ENCODE measurements at regions not wholly inside any gene's neighbourhood (a gene's known extent, or its start where the extent isn't known, plus 50 kb on each side); places are given as distances from the start of the nearest gene placed in this dataset.
"Not testable (repeated sequence)": the region's sequence is repeated elsewhere in the genome, so short reads cannot be mapped to it uniquely, and the experiment has no call there.

- H3K9me3 Mint-ChIP-seq, result peaks cover 53% of the 10 kb centered on the region
- no peak for DNase-seq
- no peak overlapping the region for H3K27ac Mint-ChIP-seq
- no peak overlapping the region for H3K4me3 Mint-ChIP-seq
- no peaks in the 10 kb centered on the region for H3K27me3 Mint-ChIP-seq
- peaks cover 4% of the 10 kb centered on the region for H3K36me3 Mint-ChIP-seq
- H3K4me1 Mint-ChIP-seq, result no peaks in the 10 kb centered on the region
Observed at GRCh38 chr22:11616811-11617210, 3911.2 kb upstream of the OR11H1 start.

- H3K4me3 Mint-ChIP-seq, H3K27ac Mint-ChIP-seq, H3K36me3 Mint-ChIP-seq, H3K27me3 Mint-ChIP-seq, DNase-seq, H3K4me1 Mint-ChIP-seq: not testable (repeated sequence)
- peaks cover 43% of the 10 kb centered on the region for H3K9me3 Mint-ChIP-seq
Observed at GRCh38 chr22:11618322-11618662, 3909.7 kb upstream of the OR11H1 start.

- not testable (repeated sequence) for H3K4me1 Mint-ChIP-seq, DNase-seq, H3K36me3 Mint-ChIP-seq, H3K27me3 Mint-ChIP-seq, H3K4me3 Mint-ChIP-seq, H3K27ac Mint-ChIP-seq
- peaks cover 43% of the 10 kb centered on the region for H3K9me3 Mint-ChIP-seq
Observed at GRCh38 chr22:11618688-11619087, 3909.3 kb upstream of the OR11H1 start.

GRCh38 chr22:11620921-11621762, 3906.8 kb upstream of the OR11H1 start:
- H3K36me3 Mint-ChIP-seq, result not testable (repeated sequence)
- H3K9me3 Mint-ChIP-seq, result peaks cover 39% of the 10 kb centered on the region

GRCh38 chr22:11622774-11623173, 3905.2 kb upstream of the OR11H1 start:
- DNase-seq, H3K27ac Mint-ChIP-seq, H3K27me3 Mint-ChIP-seq, H3K4me1 Mint-ChIP-seq, H3K36me3 Mint-ChIP-seq, H3K4me3 Mint-ChIP-seq: not testable (repeated sequence)
- H3K9me3 Mint-ChIP-seq, result peaks cover 33% of the 10 kb centered on the region

More at GRCh38 chr22:11620921-11621762, 3906.8 kb upstream of the OR11H1 start:
- not testable (repeated sequence) for H3K27ac Mint-ChIP-seq, H3K4me3 Mint-ChIP-seq, H3K27me3 Mint-ChIP-seq, H3K4me1 Mint-ChIP-seq, DNase-seq

- H3K9me3 Mint-ChIP-seq, result peaks cover 23% of the 10 kb centered on the region
- H3K4me1 Mint-ChIP-seq, result not testable (repeated sequence)
Observed at GRCh38 chr22:11625711-11626421, 3902.1 kb upstream of the OR11H1 start.

GRCh38 chr22:11626422-11626773, 3901.6 kb upstream of the OR11H1 start:
- Mint-ChIP-seq H3K27me3 (no peaks in the 10 kb centered on the region), H3K9me3 (peaks cover 24% of the 10 kb centered on the region), H3K4me1 (no peaks in the 10 kb centered on the region), H3K36me3 (peaks cover 6% of the 10 kb centered on the region), H3K27ac (no peak overlapping the region), H3K4me3 (no peak overlapping the region)
- DNase-seq, result no peak

More at GRCh38 chr22:11625711-11626421, 3902.1 kb upstream of the OR11H1 start:
- not testable (repeated sequence) for H3K4me3 Mint-ChIP-seq, H3K36me3 Mint-ChIP-seq, H3K27ac Mint-ChIP-seq, DNase-seq, H3K27me3 Mint-ChIP-seq

- not testable (repeated sequence) for H3K27me3 Mint-ChIP-seq, DNase-seq, H3K36me3 Mint-ChIP-seq, H3K27ac Mint-ChIP-seq, H3K4me1 Mint-ChIP-seq, H3K4me3 Mint-ChIP-seq
- peaks cover 24% of the 10 kb centered on the region for H3K9me3 Mint-ChIP-seq
Observed at GRCh38 chr22:11627036-11627435, 3901.0 kb upstream of the OR11H1 start.

GRCh38 chr22:11627436-11627797, 3900.6 kb upstream of the OR11H1 start:
- Mint-ChIP-seq H3K27ac (no peak overlapping the region), H3K9me3 (peaks cover 24% of the 10 kb centered on the region), H3K4me3 (no peak overlapping the region), H3K36me3 (peaks cover 6% of the 10 kb centered on the region), H3K4me1 (no peaks in the 10 kb centered on the region), H3K27me3 (no peaks in the 10 kb centered on the region)
- no peak for DNase-seq

- Mint-ChIP-seq H3K9me3 (peaks cover 24% of the 10 kb centered on the region), H3K27ac (no peak overlapping the region), H3K4me1 (no peaks in the 10 kb centered on the region), H3K27me3 (no peaks in the 10 kb centered on the region), H3K36me3 (peaks cover 6% of the 10 kb centered on the region), H3K4me3 (no peak overlapping the region)
- DNase-seq, result no peak
Observed at GRCh38 chr22:11627798-11628650, 3900.0 kb upstream of the OR11H1 start.

- no peaks in the 10 kb centered on the region for H3K27me3 Mint-ChIP-seq
- no peak overlapping the region for H3K27ac Mint-ChIP-seq
- peaks cover 24% of the 10 kb centered on the region for H3K9me3 Mint-ChIP-seq
- no peak for DNase-seq
- H3K4me1 Mint-ChIP-seq, result no peaks in the 10 kb centered on the region
- peaks cover 6% of the 10 kb centered on the region for H3K36me3 Mint-ChIP-seq
- no peak overlapping the region for H3K4me3 Mint-ChIP-seq
Observed at GRCh38 chr22:11628651-11629511, 3899.1 kb upstream of the OR11H1 start.

GRCh38 chr22:11629661-11630385, 3898.2 kb upstream of the OR11H1 start:
- Mint-ChIP-seq H3K4me3 (no peak overlapping the region), H3K4me1 (no peaks in the 10 kb centered on the region), H3K36me3 (peaks cover 6% of the 10 kb centered on the region), H3K27me3 (no peaks in the 10 kb centered on the region), H3K27ac (no peak overlapping the region), H3K9me3 (peaks cover 21% of the 10 kb centered on the region)
- no peak for DNase-seq

GRCh38 chr22:11630386-11631084, 3897.5 kb upstream of the OR11H1 start:
- H3K27me3 Mint-ChIP-seq, H3K4me3 Mint-ChIP-seq, DNase-seq, H3K36me3 Mint-ChIP-seq, H3K27ac Mint-ChIP-seq, H3K4me1 Mint-ChIP-seq: not testable (repeated sequence)
- peaks cover 20% of the 10 kb centered on the region for H3K9me3 Mint-ChIP-seq
